ENCODE measurements at regions not wholly inside any gene's neighbourhood (a gene's known extent, or its start where the extent isn't known, plus 50 kb on each side); places are given as distances from the start of the nearest gene placed in this dataset.

DNA sequence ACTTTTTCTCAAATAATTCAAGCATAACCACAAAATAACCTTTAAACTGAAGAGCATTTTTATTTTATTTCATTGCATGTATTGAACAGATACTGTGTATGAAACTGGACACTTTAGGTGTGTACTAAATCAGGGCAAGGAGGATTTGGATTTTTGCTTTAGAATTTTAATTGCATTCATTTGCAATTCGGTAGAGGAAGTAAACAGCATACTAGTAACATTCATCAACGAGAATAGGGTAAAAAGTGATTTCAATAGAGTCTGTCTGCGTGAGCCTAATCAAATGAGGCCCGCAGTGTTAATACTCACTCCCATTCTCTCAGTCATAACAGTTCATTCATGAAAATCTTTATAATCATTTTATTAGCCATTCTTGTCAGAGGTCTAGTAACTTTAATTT, 200.2 kb downstream of the SPRY2 start:
- H4K8ac ChIP-seq (replicated peaks; ENCODE audit: insufficient read length, low read depth, low read length) = no peak overlapping the region
- no peaks in the 10 kb centered on the region for H3K79me1 ChIP-seq (ENCODE audit: insufficient read depth, low read depth, low read length, poor library complexity, severe bottlenecking)
- no peak overlapping the region for H3K9ac ChIP-seq (ENCODE audit: extremely low read depth, insufficient read length, low read length)
- no CpG with 5 or more reads among the region's 4 CpGs for WGBS (ENCODE audit: extremely low coverage, insufficient read length, low lambda C conversion rate)
- H3K36me3 Mint-ChIP-seq (ENCODE audit: insufficient read depth in 1 of 3, low read depth in 3 of 3) = no peaks in the 10 kb centered on the region
- H3K56ac ChIP-seq (ENCODE audit: insufficient read length, low read depth, low read length) = no peak overlapping the region
- no peak overlapping the region for H3K4me2 ChIP-seq (ENCODE audit: insufficient read depth, insufficient read length, low read length)
- H3K14ac ChIP-seq (ENCODE audit: insufficient read depth, low read length) = no peak overlapping the region
- H3K4me1 ChIP-seq (ENCODE audit: insufficient read depth, low read length) = no peaks in the 10 kb centered on the region; the same call in 1 of the 2 replicates
- H3K9me3 Mint-ChIP-seq = no peaks in the 10 kb centered on the region
- no peak overlapping the region for H3K4me3 Mint-ChIP-seq
- H3K79me2 ChIP-seq (ENCODE audit: insufficient read depth, low read length) = no peaks in the 10 kb centered on the region
- no peak for DNase-seq
- H2BK120ac ChIP-seq (ENCODE audit: low read depth, low read length, poor library complexity, severe bottlenecking) = no peak overlapping the region
- H3K27me3 ChIP-seq (ENCODE audit: insufficient read depth, low read length) = no peaks in the 10 kb centered on the region
- H2BK15ac ChIP-seq (ENCODE audit: low read depth, low read length) = no peak overlapping the region
- no peaks in the 10 kb centered on the region for H4K20me1 ChIP-seq (ENCODE audit: control insufficient read depth, insufficient read depth, insufficient read length)
- no peak overlapping the region for H3K4ac ChIP-seq (ENCODE audit: low read depth, low read length)
- no peak overlapping the region for H3K23ac ChIP-seq (ENCODE audit: insufficient read length, low read depth, low read length)
- H3K23me2 ChIP-seq (ENCODE audit: insufficient read length, low read depth, low read length, poor library complexity, severe bottlenecking) = no peaks in the 10 kb centered on the region
- H3K27ac ChIP-seq (ENCODE audit: insufficient read length, low read depth, low read length) = no peak overlapping the region
- no peaks in the 10 kb centered on the region for H3K9me3 ChIP-seq (ENCODE audit: control insufficient read depth, low read depth, low read length)
- H2BK5ac ChIP-seq (ENCODE audit: insufficient read length, low read length) = no peak overlapping the region
- TF ChIP-seq, protein P1, sequence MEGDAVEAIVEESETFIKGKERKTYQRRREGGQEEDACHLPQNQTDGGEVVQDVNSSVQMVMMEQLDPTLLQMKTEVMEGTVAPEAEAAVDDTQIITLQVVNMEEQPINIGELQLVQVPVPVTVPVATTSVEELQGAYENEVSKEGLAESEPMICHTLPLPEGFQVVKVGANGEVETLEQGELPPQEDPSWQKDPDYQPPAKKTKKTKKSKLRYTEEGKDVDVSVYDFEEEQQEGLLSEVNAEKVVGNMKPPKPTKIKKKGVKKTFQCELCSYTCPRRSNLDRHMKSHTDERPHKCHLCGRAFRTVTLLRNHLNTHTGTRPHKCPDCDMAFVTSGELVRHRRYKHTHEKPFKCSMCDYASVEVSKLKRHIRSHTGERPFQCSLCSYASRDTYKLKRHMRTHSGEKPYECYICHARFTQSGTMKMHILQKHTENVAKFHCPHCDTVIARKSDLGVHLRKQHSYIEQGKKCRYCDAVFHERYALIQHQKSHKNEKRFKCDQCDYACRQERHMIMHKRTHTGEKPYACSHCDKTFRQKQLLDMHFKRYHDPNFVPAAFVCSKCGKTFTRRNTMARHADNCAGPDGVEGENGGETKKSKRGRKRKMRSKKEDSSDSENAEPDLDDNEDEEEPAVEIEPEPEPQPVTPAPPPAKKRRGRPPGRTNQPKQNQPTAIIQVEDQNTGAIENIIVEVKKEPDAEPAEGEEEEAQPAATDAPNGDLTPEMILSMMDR (conservative IDR thresholded peaks at IDR 0.05) = no peak
- H2BK12ac ChIP-seq (ENCODE audit: insufficient read length, low read depth, low read length) = no peak overlapping the region
- no peak overlapping the region for H3T11ph ChIP-seq (ENCODE audit: low read length)
- H2BK20ac ChIP-seq (ENCODE audit: low read depth, low read length, poor library complexity, severe bottlenecking) = no peak overlapping the region
- H3K18ac ChIP-seq (ENCODE audit: insufficient read length, low read depth, low read length) = no peak overlapping the region
- H2AFZ ChIP-seq (ENCODE audit: low read length) = no peak overlapping the region
- H3K27me3 Mint-ChIP-seq (ENCODE audit: low read depth) = no peaks in the 10 kb centered on the region
- H4K91ac ChIP-seq (ENCODE audit: insufficient read length, low read depth, low read length) = no peak overlapping the region
- no peak overlapping the region for H4K5ac ChIP-seq (ENCODE audit: insufficient read length, low read depth, low read length)
- no peak overlapping the region for H2AK5ac ChIP-seq (ENCODE audit: insufficient read length, low read length)
- no peak overlapping the region for H3K27ac Mint-ChIP-seq
- peaks cover 11 to 13% of the 10 kb centered on the region in 2 experiments for H3K4me1 Mint-ChIP-seq
